ENCODE measurements at regions not wholly inside any gene's neighbourhood (a gene's known extent, or its start where the extent isn't known, plus 50 kb on each side); places are given as distances from the start of the nearest gene placed in this dataset.

DNA sequence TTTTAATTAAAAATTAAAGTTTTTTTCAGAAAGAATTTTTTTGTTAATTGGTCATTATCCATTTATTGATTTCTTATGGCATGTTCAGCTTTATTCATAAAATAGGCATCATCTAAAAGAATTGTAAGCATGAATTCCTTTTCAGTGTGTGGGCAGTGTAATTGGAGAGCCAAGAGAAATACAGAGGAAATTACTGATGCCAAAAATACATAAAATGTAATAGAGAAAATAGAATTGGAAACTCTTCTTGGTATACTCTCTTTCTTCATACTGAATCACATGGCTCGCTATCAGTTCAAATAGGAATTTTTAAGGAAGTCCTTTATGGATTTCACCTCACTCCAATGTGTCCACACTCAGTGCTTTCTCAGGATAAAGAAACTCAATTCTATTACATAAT lies 663.6 kb upstream of the NRXN1 start:
- no peak for DNase-seq

DNA sequence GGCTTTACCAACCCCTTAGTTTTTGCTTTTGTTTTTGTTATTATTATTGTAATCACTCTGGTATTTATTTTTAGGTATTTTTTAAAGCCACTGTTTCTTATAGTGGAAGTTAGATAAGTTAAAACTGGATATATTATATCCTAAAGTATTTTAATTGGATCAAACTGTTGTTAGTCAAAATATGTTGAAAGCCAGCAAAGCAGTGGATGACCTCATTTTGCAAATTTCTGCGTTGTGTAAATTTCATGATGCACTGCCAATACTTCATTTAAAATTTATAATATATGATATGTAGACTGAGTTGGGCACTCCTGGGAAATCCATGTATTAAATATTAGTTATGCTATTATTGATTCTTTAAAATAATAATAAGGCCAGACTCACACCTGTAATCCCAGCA lies 661.7 kb upstream of the NRXN1 start:
- DNase-seq = no peak

DNA sequence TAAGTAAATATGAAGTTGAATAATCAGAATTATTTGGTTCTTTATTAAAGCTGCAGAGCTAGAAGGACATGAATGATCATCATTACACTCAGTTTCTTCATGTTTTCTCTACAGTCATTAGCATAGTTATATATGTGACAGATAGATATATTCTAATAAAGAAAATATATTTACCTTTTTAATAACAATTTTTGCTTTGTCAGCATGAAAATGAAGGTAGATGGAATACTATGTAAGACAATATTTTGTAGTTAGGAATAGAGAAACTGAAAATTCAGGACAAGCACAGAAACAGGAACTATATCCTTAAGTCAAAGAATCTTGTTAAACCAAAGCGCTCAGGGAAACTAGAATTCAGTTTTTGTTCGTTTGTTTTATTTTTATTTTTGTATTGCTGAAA lies 649.9 kb upstream of the NRXN1 start:
- no peak for DNase-seq

DNA sequence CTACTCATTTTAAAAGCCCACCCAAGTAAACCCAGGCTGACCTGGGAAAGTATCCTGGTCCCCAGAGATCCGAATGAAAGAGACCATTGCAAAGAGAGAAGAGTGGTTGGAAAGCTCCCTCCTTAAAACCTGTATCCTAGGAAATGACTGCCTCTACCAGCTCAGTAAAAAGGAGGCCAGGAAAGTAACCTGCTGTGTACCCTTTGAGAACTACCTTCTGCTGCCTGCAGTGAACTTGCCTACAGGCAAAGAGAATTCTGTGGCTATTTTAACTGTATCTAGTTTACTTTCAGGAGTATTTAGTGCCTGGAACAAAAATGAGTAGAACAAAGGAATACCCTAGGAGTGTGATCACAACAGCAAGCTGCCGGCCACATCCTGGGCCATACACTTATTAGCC lies 641.7 kb upstream of the NRXN1 start:
- no peak for DNase-seq

DNA sequence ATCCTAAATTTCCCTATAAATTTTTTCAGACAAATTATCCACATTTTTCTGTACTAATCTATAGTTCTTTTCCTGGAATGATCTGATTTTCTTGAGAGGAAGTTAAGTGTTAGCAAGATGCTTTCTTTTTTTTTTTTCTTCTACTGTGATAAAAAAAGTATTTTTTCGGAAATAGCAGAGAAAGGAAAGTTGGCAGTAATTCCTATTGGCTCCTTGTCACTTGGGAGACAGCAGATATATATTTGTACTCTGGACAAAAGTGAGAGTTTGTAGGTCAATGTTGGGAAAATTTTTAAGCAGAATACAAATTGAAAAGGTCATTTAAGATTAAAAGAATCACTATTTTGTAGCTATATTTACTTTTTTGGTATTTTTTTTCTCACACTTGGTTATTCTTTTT lies 635.7 kb upstream of the NRXN1 start:
- no peak for DNase-seq

DNA sequence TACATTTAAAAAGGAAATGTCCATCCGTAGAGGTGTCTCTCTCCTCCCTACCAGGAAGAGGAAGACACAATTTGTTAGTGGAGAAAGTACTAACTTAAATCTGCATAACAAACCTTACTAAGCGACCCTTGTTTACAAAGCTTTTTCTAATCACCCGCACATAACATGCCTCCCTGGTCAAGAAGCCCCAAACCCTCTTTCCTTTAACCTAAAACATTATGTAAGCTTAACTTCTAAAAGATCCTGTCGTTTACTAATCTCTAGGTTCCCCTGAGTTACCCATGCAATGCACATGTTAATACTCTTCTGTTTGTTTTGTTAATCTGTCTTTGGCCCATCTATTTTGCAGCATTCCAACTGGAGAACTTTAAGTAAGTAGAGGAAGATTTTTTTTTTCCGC lies 630.3 kb upstream of the NRXN1 start:
- DNase-seq = no peak

DNA sequence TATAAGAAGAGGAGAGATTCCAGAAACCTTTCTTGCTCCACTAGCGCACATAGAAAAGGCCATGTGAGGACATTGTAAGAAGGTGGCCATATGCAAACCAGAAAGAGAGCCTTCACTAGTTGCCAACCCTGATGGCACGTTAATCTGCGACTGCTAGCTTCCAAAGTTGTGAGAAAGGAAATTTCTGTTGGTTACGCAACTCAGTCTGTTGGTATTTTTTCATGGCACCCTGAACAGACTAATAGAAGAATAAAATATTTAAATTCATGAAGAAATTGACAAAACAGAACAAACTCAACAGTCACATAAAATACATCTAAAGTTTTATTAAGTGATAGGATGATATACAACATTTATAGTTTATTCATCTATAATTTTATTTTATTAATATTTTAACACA lies 625.9 kb upstream of the NRXN1 start:
- DNase-seq = no peak

DNA sequence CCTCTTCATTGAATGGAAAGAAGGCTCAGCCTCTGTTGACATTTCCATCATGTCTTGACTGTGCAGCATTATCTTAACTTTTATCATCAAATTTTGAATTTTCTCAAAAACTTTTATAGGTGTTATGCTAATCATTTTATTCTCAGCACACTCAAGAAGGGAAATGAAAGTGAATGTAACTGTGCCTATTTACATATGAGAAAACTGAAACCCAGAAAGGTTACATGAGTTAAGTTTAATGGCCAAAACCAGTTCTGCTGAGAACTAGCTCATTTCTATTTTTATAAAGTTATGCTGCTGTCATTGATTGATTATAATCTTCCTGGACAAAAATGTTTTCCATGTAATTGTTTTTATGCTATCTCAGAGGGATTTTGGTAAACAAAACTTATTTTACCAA lies 618.8 kb upstream of the NRXN1 start:
- no peak for DNase-seq

DNA sequence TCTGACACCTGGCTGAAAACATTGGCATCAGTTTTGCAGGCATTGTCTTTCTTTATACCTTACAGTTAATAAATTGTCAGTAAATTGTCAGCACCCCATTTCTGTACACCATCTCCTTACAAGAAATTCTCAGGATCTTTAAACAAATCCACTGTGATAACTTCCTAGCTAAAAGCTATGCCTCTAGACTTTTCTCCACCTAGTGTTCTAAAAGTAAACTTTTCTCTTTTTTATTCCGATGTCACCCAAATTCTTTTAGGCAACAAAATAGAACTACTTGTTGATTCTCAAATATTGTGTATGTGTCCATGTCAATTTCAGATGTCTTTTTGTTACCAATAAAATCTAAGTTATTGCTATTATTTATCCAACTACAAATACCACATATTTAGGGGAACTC lies 617.4 kb upstream of the NRXN1 start:
- DNase-seq = no peak

DNA sequence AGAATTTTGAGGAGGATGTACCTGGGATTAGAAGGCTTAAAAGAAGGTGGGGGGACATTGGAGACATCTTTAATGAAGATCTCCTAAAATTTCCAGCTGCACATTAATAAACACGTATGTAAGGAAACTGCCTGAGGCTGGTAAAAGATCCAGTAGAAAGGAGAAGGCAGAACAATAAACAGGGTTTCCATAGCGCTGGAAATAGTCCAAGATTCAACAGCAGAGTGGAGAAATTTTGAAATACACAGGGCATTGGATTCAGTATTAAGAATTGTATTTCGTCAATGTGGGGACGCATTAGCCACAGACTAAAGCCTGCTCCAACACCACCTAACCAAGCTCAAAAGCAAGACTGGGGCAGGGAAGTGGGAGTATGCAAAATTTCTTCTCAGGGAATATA lies 606.9 kb upstream of the NRXN1 start:
- DNase-seq = no peak

DNA sequence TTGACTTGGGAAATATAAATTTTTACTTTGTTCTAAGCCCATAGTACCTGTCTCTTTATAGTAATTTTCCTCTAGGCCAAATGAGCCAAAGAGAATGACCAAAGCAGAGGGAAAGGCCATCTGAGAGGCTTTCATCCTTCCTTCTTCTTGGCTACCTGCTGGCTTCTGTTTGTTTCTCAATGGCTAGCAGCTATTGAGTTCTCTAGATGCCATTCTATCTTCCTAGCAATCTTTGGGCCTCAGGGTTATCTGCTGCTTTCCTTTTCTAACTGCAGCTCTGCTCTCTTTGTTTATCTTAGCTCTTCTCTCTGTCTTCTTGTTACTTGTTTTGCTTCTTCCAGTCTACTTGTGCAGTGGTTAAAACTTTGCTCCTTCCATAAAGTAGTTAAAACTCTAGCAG lies 601.1 kb upstream of the NRXN1 start:
- no peak for DNase-seq

DNA sequence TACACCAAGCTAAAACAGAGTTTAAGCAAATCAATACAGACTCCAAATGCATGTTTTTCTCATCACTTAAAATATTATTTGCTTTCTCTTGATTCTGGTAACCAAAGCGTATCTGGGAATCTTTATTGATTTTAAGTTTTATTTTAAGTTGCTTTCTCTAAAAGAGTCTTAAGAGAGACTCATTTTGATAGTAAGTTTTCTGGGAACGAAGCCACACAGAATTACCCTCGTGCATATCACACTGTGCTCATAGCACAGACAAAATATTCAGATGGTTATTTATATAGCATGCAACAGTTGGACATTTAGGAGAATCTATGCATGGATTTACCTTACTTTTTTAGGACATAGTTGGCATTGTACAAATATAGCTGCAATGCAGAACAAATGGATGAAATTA lies 597.5 kb upstream of the NRXN1 start:
- DNase-seq = no peak

DNA sequence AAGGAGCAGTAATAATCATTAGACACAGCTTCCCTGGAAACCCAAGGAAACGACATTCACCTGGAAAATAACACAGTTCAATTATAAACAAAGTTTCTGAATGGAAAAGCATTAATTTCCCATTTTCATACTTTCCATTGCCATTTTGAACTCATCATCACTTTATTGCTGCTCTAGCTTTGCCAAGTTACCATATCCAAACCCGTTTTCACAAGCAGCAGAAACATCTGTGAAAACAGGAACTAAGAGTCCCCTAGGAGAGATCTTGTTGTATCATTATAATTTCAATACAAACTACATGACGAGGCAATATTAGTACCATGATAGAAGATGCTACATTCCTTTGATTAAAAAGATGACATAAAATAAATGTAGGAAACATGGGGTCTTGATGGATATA lies 597.0 kb upstream of the NRXN1 start:
- no peak for DNase-seq

DNA sequence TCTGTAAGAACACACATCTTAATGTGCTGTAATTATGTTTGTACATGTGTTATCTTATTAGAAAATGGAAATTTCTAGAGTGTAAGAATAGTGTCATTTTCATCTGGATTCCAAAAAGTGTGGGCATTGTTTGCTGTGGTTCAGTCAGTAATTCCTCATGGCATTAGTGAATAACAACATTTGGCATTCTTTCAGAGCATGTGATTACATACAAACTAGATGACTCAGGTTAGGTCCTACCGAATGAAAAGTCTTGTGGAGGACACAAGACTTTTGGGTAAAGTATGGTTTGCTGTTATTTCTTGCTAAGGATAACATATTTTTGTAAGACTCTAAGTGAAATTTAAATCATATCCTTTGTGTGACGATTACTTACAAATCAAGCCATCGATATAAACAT lies 593.1 kb upstream of the NRXN1 start:
- DNase-seq = no peak

DNA sequence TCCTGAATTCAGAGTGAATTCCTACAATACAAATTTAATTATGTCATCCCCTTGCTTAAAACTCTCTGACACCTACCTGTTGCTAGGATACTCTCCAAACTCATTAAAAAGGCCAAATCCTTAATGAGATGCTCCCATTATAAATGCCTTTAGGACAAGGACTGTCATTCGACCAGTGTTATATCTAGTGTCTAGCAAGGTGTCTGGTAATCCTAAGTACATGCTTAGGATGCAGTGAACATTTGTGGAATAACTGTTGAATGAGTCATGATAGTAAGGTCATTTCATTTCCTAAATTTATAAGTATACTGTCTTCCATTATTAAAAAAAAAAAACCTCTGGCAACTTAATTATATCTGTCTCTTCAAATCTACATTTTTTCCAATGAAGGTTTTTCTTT lies 588.9 kb upstream of the NRXN1 start:
- no peak for DNase-seq

DNA sequence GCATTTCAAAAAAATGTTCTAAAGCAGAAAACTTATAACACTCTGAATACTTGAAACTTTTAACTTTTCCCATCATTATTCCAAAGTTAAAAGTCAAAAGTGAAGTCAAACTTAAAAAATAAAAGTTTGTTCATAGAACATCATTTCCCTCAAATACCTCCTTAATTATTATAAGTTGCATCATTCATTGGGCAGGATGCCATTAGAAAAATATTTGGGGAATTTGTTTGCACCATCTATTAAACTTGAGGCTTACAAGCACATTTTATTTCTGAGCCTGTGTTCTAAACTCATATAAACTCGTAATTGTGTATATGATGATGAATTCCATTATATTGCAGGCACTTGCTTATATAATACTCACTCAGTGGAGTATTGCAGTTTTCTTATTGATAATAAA lies 588.0 kb upstream of the NRXN1 start:
- no peak for DNase-seq

DNA sequence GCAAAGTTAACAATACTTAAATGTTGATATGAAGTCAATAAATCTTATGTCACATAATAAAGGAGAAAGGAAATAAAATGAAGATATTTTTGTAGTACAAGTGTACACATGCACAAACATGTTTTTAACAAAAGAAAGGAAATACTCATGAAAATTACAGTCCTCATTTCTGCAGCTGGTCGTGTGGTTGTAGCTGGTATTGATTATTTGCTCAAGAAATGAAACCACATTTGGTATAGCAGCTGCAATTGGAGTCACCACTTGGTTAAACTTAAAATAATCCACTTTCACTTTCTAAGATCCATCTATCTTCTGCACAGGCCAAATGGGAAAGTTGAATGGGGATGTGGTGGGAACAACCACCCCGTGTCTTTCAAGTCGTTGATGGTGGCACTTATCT lies 580.5 kb upstream of the NRXN1 start:
- no peak for DNase-seq

DNA sequence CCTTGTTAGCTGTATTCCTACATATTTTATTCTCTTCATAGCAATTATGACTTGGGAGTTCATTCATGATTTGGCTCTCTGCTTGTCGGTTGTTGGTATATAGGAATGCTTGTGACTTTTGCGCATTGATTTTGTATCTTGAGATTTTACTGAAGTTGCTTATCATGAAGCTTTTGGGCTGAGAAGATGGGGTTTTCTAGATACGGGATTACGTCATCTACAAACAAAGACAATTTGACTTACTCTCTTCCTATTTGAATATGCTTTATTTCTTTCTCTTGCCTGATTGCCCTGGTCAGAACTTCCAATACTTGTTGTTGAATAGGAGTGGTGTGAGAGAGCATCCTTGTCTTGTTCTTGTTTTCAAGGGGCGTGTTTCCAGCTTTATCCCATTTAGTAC lies 569.8 kb upstream of the NRXN1 start:
- DNase-seq = no peak

DNA sequence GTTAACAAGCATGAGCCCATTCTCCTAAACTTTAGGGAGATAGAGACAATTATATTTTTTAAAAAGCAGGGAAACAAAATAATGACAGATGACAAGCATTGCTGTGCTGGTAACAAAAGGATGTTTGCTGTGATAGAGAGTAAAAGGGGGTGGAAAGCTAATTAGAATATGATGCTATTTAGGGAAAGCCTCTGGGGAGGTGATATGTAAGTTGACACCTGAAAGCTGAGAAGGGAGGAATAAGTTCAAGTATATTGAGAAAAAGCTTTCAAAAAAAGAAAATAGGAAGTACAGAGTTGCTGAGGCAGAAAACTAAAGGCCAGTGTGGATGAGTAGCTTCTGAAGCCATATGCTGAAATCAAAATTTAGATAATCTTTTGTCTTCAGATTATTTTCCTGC lies 565.2 kb upstream of the NRXN1 start:
- no peak for DNase-seq

DNA sequence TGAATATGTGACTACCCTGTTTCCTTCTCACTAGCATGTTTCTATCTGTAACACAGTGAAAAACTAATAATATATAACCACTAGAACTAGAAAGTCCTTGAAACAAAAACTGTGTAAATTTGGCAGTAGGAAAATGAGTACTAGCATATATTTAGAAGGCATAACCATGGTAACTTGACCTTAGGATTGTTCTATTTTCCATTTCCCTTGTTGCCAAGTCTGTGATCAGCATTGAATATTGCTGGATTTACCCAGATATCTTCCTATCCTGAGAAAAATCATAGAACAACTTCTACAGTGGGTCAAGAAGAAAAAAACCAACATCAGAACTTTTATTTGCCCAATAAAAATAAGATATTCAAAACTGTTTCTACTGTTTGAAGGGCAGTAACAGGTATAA lies 563.9 kb upstream of the NRXN1 start:
- no peak for DNase-seq

DNA sequence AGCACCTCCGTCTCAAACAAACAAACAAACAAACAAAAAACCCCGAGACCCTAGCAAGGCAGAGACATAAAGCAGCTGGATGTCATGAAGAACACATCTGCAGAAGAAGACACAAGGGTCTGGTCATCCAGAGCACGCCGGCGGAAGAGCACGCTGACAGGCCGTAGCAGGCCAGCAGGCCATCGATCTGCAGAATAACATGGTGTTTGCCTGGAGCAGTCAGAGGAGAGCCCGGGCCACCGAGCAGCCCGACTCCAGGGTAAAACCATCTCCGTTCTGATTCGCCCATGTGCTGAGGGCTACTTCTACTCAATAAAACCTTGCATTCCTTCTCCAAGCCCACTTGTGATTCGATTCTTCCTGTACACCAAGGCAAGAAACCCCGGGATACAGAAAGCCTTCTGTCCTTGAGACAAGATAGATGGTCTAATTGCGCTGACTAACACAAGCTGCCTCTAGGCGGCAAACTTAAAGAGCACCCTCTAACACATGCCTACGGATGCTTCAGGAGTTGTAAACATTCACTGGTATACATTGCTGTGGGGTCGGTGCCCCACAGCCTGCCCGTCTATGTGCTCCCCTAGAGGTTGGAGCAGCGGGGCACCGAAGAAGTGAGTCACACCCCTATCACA lies 549.8 kb upstream of the NRXN1 start:
- DNase-seq = no peak

DNA sequence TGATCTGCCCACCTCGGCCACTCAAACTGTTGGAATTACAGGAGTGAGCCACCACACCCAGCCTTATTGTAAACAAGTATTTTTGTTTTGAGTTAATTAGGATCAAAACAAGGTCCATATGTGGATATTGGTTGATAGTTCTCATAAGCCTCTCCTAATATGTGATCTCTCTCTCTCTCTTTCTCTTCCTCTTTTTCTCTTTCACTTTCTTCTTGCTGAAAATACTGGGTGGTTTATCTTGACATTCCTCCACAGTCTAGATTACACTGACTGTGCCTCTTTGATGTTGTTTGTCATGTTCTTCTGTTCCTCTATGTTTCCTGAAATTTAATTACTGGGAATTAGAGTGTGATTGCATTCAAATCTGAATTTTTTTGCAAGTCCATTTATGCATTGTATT lies 547.5 kb upstream of the NRXN1 start:
- DNase-seq = no peak

DNA sequence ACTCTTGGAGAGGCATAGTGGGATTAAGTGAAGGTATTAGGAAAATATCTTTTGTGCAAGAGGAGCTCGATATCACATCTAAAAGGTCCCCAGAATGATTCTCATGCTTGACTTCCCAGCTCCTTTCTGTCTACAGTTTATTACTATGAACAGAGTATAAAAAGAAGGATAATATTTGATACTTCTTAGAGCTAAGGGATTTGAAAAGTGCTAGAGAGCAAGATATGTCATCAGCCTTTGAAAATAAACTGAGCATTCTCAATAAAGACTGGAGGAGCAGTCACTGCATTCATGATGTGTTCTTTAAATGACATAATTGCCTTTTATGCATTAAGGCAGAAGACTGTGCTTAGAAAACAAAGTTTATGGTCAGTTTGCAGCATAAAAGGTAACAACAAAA lies 543.2 kb upstream of the NRXN1 start:
- DNase-seq = no peak

DNA sequence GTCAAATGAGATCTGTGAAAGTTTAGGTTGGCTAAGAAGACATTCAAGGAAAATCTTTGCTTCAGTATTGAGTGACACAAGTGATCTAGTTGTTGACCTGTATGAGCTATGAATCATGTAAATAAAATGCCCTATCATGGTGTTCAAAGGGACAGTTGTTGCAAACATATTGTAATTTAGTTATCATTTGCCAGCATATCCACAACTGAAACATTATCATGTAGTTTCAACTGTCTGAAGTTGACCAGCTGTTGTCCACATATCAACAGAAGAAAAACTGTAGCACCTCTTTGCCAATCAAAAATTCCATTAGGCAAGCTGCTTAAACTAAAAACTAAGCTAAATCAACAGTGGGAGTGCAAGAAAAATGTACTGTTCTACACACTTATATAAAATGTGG lies 527.1 kb upstream of the NRXN1 start:
- no peak for DNase-seq

DNA sequence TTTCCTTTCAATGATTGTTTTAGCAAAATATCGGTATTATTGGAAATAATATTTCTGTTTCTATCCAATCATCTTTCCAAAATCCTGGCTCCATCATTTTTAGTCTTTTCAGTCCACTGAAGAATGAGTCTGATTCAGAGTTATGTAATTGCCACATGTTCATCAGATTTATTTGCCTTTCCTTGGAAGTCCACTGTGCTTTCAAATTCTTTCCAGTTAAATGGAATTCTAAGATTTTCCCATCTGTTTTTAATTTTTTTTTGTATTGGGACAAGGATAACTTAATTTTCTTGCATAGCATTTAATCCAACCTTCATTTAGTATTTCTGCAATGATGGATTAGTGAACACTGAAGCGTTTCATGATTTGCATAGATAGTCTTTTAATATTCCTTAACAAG lies 521.5 kb upstream of the NRXN1 start:
- DNase-seq = no peak

DNA sequence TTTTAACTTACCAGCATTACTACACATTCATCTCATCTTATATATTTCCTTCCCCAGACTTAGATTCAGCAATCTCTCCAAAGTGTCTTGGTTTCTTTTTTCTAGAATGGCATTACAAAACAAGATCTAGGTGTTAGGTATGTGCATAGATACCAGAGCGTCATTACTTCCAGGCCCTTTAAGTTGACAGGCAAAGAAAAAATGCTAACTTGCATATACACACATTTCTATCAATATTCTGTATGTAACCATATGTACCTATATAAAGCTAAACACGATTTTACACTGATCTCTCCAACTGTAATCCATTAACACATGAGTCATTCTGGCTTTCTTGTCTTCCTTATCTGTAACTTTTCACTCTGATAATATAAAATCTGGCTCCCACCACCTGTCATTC lies 503.8 kb upstream of the NRXN1 start:
- DNase-seq = no peak
